Activated T-helper 17 cell treated with anti-CD3 and anti-CD28 coated beads, Interleukin-2, amount 50 U/mL, for 72 hours (primary cell): ENCODE measurements at regions not wholly inside any gene's neighbourhood (a gene's known extent, or its start where the extent isn't known, plus 50 kb on each side); places are given as distances from the start of the nearest gene placed in this dataset.

Experiments used
- ATAC-seq: fragments of 150-1000 bp; cut with Tn5 transposase; replicated peaks from 2 replicates; pipeline ENCODE4 v1.10.0; 2021; ENCODE audit warnings: mild to moderate bottlenecking, moderate library complexity
- H3K27ac Mint-ChIP-seq: one replicate; pipeline ENCODE4 v1.8.0; 2022; ENCODE audit warnings: mixed read lengths
- H3K27me3 Mint-ChIP-seq: one replicate; pipeline ENCODE4 v1.8.0; 2022; ENCODE audit warnings: mixed read lengths
- H3K36me3 Mint-ChIP-seq: one replicate; pipeline ENCODE4 v1.8.0; 2022; ENCODE audit warnings: low read depth, mild to moderate bottlenecking, mixed read lengths
- H3K4me1 Mint-ChIP-seq: one replicate; pipeline ENCODE4 v1.8.0; 2022; ENCODE audit warnings: mixed read lengths
- H3K4me3 Mint-ChIP-seq: one replicate; pipeline ENCODE4 v1.8.0; 2022; ENCODE audit warnings: mild to moderate bottlenecking, mixed read lengths
- H3K9me3 Mint-ChIP-seq: one replicate; pipeline ENCODE4 v1.8.0; 2022; ENCODE audit warnings: mixed read lengths

GRCh38 chr5:135092476-135092875 is 58.4 kb upstream of the PITX1 start:
- H3K4me1 Mint-ChIP-seq, result no peaks in the 10 kb centered on the region
- H3K9me3 Mint-ChIP-seq, result no peaks in the 10 kb centered on the region
- peaks cover 23% of the 10 kb centered on the region for H3K27me3 Mint-ChIP-seq
- no peak for ATAC-seq
- no peak overlapping the region for H3K4me3 Mint-ChIP-seq
- H3K36me3 Mint-ChIP-seq, result no peaks in the 10 kb centered on the region
- no peak overlapping the region for H3K27ac Mint-ChIP-seq

- H3K4me3 Mint-ChIP-seq, result no peak overlapping the region
- H3K36me3 Mint-ChIP-seq, result no peaks in the 10 kb centered on the region
- ATAC-seq, result no peak
- H3K27me3 Mint-ChIP-seq, result peaks cover 22% of the 10 kb centered on the region
- no peak overlapping the region for H3K27ac Mint-ChIP-seq
- no peaks in the 10 kb centered on the region for H3K4me1 Mint-ChIP-seq
- no peaks in the 10 kb centered on the region for H3K9me3 Mint-ChIP-seq
These were observed 57.3 kb upstream of the PITX1 start for GRCh38 chr5:135091286-135091685.

GRCh38 chr5:135089912-135090311 is 55.9 kb upstream of the PITX1 start:
- no peak overlapping the region for H3K27ac Mint-ChIP-seq
- peaks cover 16% of the 10 kb centered on the region for H3K27me3 Mint-ChIP-seq
- no peaks in the 10 kb centered on the region for H3K4me1 Mint-ChIP-seq
- H3K9me3 Mint-ChIP-seq, result no peaks in the 10 kb centered on the region
- no peaks in the 10 kb centered on the region for H3K36me3 Mint-ChIP-seq
- ATAC-seq, result no peak
- H3K4me3 Mint-ChIP-seq, result no peak overlapping the region

GRCh38 chr5:135088911-135089310 is 54.9 kb upstream of the PITX1 start:
- no peaks in the 10 kb centered on the region for H3K4me1 Mint-ChIP-seq
- peaks cover 3% of the 10 kb centered on the region for H3K9me3 Mint-ChIP-seq
- no peak for ATAC-seq
- H3K27ac Mint-ChIP-seq, result no peak overlapping the region
- H3K27me3 Mint-ChIP-seq, result peaks cover 20% of the 10 kb centered on the region
- H3K36me3 Mint-ChIP-seq, result no peaks in the 10 kb centered on the region
- no peak overlapping the region for H3K4me3 Mint-ChIP-seq

- H3K27ac Mint-ChIP-seq, result no peak overlapping the region
- peaks cover 3% of the 10 kb centered on the region for H3K9me3 Mint-ChIP-seq
- no peak overlapping the region for H3K4me3 Mint-ChIP-seq
- H3K27me3 Mint-ChIP-seq, result peaks cover 24% of the 10 kb centered on the region
- ATAC-seq, result no peak
- no peaks in the 10 kb centered on the region for H3K4me1 Mint-ChIP-seq
- no peaks in the 10 kb centered on the region for H3K36me3 Mint-ChIP-seq
These were observed 53.9 kb upstream of the PITX1 start for GRCh38 chr5:135087950-135088349.

- H3K9me3 Mint-ChIP-seq, result peaks cover 3% of the 10 kb centered on the region
- ATAC-seq, result no peak
- peaks cover 24% of the 10 kb centered on the region for H3K27me3 Mint-ChIP-seq
- H3K4me3 Mint-ChIP-seq, result no peak overlapping the region
- H3K36me3 Mint-ChIP-seq, result no peaks in the 10 kb centered on the region
- H3K4me1 Mint-ChIP-seq, result no peaks in the 10 kb centered on the region
- H3K27ac Mint-ChIP-seq, result no peak overlapping the region
These were observed 52.1 kb upstream of the PITX1 start for GRCh38 chr5:135085936-135086725.

GRCh38 chr5:135085133-135085935 is 51.3 kb upstream of the PITX1 start:
- Mint-ChIP-seq H3K36me3 (no peaks in the 10 kb centered on the region), H3K9me3 (peaks cover 3% of the 10 kb centered on the region), H3K4me1 (no peaks in the 10 kb centered on the region), H3K27me3 (peaks cover 24% of the 10 kb centered on the region), H3K27ac (no peak overlapping the region), H3K4me3 (no peak overlapping the region)
- no peak for ATAC-seq
